ENCODE measurements at regions not wholly inside any gene's neighbourhood (a gene's known extent, or its start where the extent isn't known, plus 50 kb on each side); places are given as distances from the start of the nearest gene placed in this dataset.

DNA sequence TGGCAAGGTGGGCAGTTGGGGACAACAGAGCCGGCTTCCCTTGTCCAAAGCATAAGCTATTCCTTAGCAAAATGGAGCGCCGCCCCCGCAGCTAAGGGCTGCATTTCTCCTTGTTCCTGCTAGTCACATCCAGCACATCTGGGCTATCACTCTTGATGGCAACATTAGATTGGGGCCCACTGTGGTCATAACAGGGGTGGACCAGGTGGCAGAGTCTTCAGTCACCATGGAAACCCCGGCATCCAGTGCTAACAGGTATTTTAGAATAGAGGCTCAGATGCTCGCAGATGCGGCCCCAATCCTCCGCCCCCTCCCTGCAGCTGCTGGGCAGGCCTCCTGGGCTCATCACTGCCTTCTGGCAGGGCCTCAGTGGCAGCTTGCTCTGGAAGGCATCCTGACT lies 125.9 kb downstream of the GPCPD1 start:
- H3K18ac ChIP-seq (ENCODE audit: insufficient read length, low read depth, low read length): no peak overlapping the region
- no peaks in the 10 kb centered on the region for H3K4me1 ChIP-seq (ENCODE audit: insufficient read depth, low read length)
- H3K23me2 ChIP-seq (ENCODE audit: insufficient read length, low read depth, low read length, poor library complexity, severe bottlenecking): no peaks in the 10 kb centered on the region
- TF ChIP-seq, protein P1, sequence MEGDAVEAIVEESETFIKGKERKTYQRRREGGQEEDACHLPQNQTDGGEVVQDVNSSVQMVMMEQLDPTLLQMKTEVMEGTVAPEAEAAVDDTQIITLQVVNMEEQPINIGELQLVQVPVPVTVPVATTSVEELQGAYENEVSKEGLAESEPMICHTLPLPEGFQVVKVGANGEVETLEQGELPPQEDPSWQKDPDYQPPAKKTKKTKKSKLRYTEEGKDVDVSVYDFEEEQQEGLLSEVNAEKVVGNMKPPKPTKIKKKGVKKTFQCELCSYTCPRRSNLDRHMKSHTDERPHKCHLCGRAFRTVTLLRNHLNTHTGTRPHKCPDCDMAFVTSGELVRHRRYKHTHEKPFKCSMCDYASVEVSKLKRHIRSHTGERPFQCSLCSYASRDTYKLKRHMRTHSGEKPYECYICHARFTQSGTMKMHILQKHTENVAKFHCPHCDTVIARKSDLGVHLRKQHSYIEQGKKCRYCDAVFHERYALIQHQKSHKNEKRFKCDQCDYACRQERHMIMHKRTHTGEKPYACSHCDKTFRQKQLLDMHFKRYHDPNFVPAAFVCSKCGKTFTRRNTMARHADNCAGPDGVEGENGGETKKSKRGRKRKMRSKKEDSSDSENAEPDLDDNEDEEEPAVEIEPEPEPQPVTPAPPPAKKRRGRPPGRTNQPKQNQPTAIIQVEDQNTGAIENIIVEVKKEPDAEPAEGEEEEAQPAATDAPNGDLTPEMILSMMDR (conservative IDR thresholded peaks at IDR 0.05): no peak
- Mint-ChIP-seq H3K4me1 (peaks cover 3 to 16% of the 10 kb centered on the region in 2 experiments), H3K27ac (no peak overlapping the region), H3K36me3 (ENCODE audit: insufficient read depth in 1 of 3, low read depth in 3 of 3) (no peaks in the 10 kb centered on the region), H3K27me3 (ENCODE audit: low read depth) (peaks cover 14% of the 10 kb centered on the region), H3K9me3 (no peaks in the 10 kb centered on the region), H3K4me3 (no peak overlapping the region)
- H3K14ac ChIP-seq (ENCODE audit: insufficient read depth, low read length): no peak overlapping the region
- no peak overlapping the region for H2BK120ac ChIP-seq (ENCODE audit: low read depth, low read length, poor library complexity, severe bottlenecking)
- no peaks in the 10 kb centered on the region for H3K79me1 ChIP-seq (ENCODE audit: insufficient read depth, low read depth, low read length, poor library complexity, severe bottlenecking)
- H3K9ac ChIP-seq (ENCODE audit: extremely low read depth, insufficient read length, low read length): no peak overlapping the region
- H2BK5ac ChIP-seq (ENCODE audit: insufficient read length, low read length): no peak overlapping the region
- no peak overlapping the region for H3K4ac ChIP-seq (ENCODE audit: low read depth, low read length)
- no peak overlapping the region for H3K56ac ChIP-seq (ENCODE audit: insufficient read length, low read depth, low read length)
- H3K79me2 ChIP-seq (ENCODE audit: insufficient read depth, low read length): no peaks in the 10 kb centered on the region
- no peak overlapping the region for H4K5ac ChIP-seq (ENCODE audit: insufficient read length, low read depth, low read length)
- no peak for DNase-seq
- no peak overlapping the region for H2AK5ac ChIP-seq (ENCODE audit: insufficient read length, low read length)
- no peak overlapping the region for H3T11ph ChIP-seq (ENCODE audit: low read length)
- no peak overlapping the region for H2BK12ac ChIP-seq (ENCODE audit: insufficient read length, low read depth, low read length)
- no peak overlapping the region for H3K23ac ChIP-seq (ENCODE audit: insufficient read length, low read depth, low read length)
- H4K91ac ChIP-seq (ENCODE audit: insufficient read length, low read depth, low read length): no peak overlapping the region
- no peak overlapping the region for H3K27ac ChIP-seq (ENCODE audit: insufficient read length, low read depth, low read length)
- no peaks in the 10 kb centered on the region for H3K9me3 ChIP-seq (ENCODE audit: control insufficient read depth, low read depth, low read length)
- no peak overlapping the region for H2BK20ac ChIP-seq (ENCODE audit: low read depth, low read length, poor library complexity, severe bottlenecking)
- no peak overlapping the region for H3K4me2 ChIP-seq (ENCODE audit: insufficient read depth, insufficient read length, low read length)
- no peaks in the 10 kb centered on the region for H3K27me3 ChIP-seq (ENCODE audit: insufficient read depth, low read length)
- no peak overlapping the region for H2BK15ac ChIP-seq (ENCODE audit: low read depth, low read length)
- no peak overlapping the region for H2AFZ ChIP-seq (ENCODE audit: low read length)
- no CpG with 5 or more reads among the region's 8 CpGs for WGBS (ENCODE audit: extremely low coverage, insufficient read length, low lambda C conversion rate)
- no peaks in the 10 kb centered on the region for H4K20me1 ChIP-seq (ENCODE audit: control insufficient read depth, insufficient read depth, insufficient read length)
- H4K8ac ChIP-seq (replicated peaks; ENCODE audit: insufficient read length, low read depth, low read length): no peak overlapping the region

All from H9 (cell line).